Smooth muscle cell (in vitro differentiated cells): ENCODE measurements at regions not wholly inside any gene's neighbourhood (a gene's known extent, or its start where the extent isn't known, plus 50 kb on each side); places are given as distances from the start of the nearest gene placed in this dataset.

Source experiments
- DNase-seq: peaks from one replicate; lab custom pipeline; 2025; ENCODE audit not compliant: unreplicated experiment; lab: John Stamatoyannopoulos, UW
- H2AFZ ChIP-seq: fragments of 200-600 bp; sonication (generic); 2 replicates; pipeline ENCODE4 v1.6.0; 2016; ENCODE audit warnings: antibody characterized with exemption, low read depth, mild to moderate bottlenecking
- H3F3A ChIP-seq: fragments of 200-600 bp; sonication (generic); 2 replicates; pipeline ENCODE4 v1.6.0; 2017; ENCODE audit warnings: antibody characterized with exemption, low read depth
- H3K27ac ChIP-seq: fragments of 200-600 bp; sonication (generic); 2 replicates; pipeline ENCODE4 v1.5.1; 2016; ENCODE audit warnings: low read depth, mild to moderate bottlenecking
- H3K27me3 ChIP-seq: fragments of 200-600 bp; sonication (generic); 2 replicates; pipeline ENCODE4 v1.6.1; 2016; ENCODE audit warnings: low read depth, mild to moderate bottlenecking
- H3K36me3 ChIP-seq: fragments of 200-600 bp; sonication (generic); 2 replicates; pipeline ENCODE4 v1.5.1; 2016; ENCODE audit warnings: low read depth
- H3K4me1 ChIP-seq: fragments of 200-600 bp; sonication (generic); 2 replicates; pipeline ENCODE4 v1.5.1; 2016; ENCODE audit warnings: low read depth
- H3K4me2 ChIP-seq: fragments of 200-600 bp; sonication (generic); 2 replicates; pipeline ENCODE4 v1.6.0; 2016; ENCODE audit warnings: mild to moderate bottlenecking
- H3K4me3 ChIP-seq: fragments of 200-600 bp; sonication (generic); 2 replicates; pipeline ENCODE4 v1.5.1; 2016; ENCODE audit warnings: mild to moderate bottlenecking
- H3K79me2 ChIP-seq: fragments of 200-600 bp; sonication (generic); 2 replicates; pipeline ENCODE4 v1.6.0; 2016; ENCODE audit warnings: low read depth, mild to moderate bottlenecking
- H3K9ac ChIP-seq: fragments of 200-600 bp; sonication (generic); 2 replicates; pipeline ENCODE4 v1.6.0; 2016; ENCODE audit warnings: low read depth
- H3K9me3 ChIP-seq: fragments of 200-600 bp; sonication (generic); replicated peaks from 2 replicates; pipeline ENCODE4 v1.5.1; 2016; ENCODE audit warnings: low read depth
- H4K20me1 ChIP-seq: fragments of 200-600 bp; sonication (generic); 2 replicates; pipeline ENCODE4 v1.6.0; 2016; ENCODE audit warnings: low read depth
- WGBS: methylation state at CpG from one replicate; pipeline ENCODE4 v1.1.7; 2016; ENCODE audit warnings: low lambda C conversion rate; 5-methylcytosine and 5-hydroxymethylcytosine counted together
- TF ChIP-seq, protein P1 (sequence below): fragments of 200-600 bp; sonication (generic); IDR thresholded peaks from 2 replicates; pipeline ENCODE4 v1.5.1; 2017; ENCODE audit warnings: borderline replicate concordance, mild to moderate bottlenecking, antibody characterized with exemption; ENCODE audit not compliant: insufficient read depth, poor library complexity, severe bottlenecking

GRCh38 chr20:12894089-12894488 lies 114.7 kb upstream of the SPTLC3 start:
- H3K4me1 ChIP-seq, result no peaks in the 10 kb centered on the region
- TF ChIP-seq, protein P1, sequence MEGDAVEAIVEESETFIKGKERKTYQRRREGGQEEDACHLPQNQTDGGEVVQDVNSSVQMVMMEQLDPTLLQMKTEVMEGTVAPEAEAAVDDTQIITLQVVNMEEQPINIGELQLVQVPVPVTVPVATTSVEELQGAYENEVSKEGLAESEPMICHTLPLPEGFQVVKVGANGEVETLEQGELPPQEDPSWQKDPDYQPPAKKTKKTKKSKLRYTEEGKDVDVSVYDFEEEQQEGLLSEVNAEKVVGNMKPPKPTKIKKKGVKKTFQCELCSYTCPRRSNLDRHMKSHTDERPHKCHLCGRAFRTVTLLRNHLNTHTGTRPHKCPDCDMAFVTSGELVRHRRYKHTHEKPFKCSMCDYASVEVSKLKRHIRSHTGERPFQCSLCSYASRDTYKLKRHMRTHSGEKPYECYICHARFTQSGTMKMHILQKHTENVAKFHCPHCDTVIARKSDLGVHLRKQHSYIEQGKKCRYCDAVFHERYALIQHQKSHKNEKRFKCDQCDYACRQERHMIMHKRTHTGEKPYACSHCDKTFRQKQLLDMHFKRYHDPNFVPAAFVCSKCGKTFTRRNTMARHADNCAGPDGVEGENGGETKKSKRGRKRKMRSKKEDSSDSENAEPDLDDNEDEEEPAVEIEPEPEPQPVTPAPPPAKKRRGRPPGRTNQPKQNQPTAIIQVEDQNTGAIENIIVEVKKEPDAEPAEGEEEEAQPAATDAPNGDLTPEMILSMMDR, result no peak
- no peak overlapping the region for H3K27ac ChIP-seq
- H3K36me3 ChIP-seq, result no peaks in the 10 kb centered on the region
- H3K4me3 ChIP-seq, result no peak overlapping the region
- H3K4me2 ChIP-seq, result no peak overlapping the region
- no peak for DNase-seq
- no peaks in the 10 kb centered on the region for H3K79me2 ChIP-seq
- no peaks in the 10 kb centered on the region for H3K9me3 ChIP-seq
- no peak overlapping the region for H2AFZ ChIP-seq
- no peak overlapping the region for H3K9ac ChIP-seq
- WGBS, result 95% methylated on average over 7 of the region's 7 CpGs
- no peaks in the 10 kb centered on the region for H4K20me1 ChIP-seq
- no peaks in the 10 kb centered on the region for H3K27me3 ChIP-seq
- H3F3A ChIP-seq, result no peaks in the 10 kb centered on the region

DNA sequence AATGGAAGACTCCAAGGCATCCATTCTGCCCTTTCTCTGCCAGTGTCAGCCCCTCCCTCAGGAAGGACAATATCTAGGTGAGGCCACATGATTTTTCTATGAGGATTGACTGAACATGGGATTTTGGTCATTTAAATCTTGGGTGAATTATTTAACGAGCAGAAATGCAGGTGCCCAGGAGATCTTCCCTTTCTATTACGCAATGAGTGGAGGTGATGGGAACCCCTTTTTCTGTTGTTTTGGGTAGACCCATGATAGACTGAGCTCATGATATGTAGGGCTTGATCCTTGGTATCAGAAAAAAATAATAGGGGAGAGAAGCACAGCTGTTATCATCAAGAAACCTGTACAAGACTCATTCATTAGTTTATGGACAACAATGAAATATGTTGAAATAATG lies 112.6 kb upstream of the SPTLC3 start:
- TF ChIP-seq, protein P1, result no peak
- H3F3A ChIP-seq, result no peaks in the 10 kb centered on the region
- no peaks in the 10 kb centered on the region for H3K27me3 ChIP-seq
- no peak for DNase-seq
- no peak overlapping the region for H2AFZ ChIP-seq
- no peak overlapping the region for H3K4me3 ChIP-seq
- no peak overlapping the region for H3K4me2 ChIP-seq
- no peaks in the 10 kb centered on the region for H3K79me2 ChIP-seq
- WGBS, result 95% methylated on average over 2 of the region's 2 CpGs
- no peak overlapping the region for H3K27ac ChIP-seq
- no peaks in the 10 kb centered on the region for H4K20me1 ChIP-seq
- no peaks in the 10 kb centered on the region for H3K9me3 ChIP-seq
- no peaks in the 10 kb centered on the region for H3K4me1 ChIP-seq
- no peak overlapping the region for H3K9ac ChIP-seq
- no peaks in the 10 kb centered on the region for H3K36me3 ChIP-seq

DNA sequence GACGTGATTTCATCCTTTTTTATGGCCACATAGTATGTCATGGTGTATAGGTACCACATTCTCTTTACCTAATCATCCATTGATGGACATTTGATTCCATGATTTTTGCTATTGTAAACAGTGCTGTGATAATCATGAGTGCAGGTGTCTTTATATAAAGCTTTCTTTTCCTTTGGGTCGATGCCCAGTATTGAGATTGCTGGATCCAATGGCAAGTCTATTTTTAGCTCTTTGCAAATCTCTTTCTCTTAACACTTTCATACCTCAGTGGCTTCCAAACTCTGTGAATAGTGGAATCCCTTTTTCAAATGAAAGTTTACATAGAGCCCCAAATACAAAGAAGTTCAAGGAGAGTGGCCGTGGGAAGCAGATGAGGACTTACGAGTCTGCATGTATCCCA lies 105.8 kb upstream of the SPTLC3 start:
- Histone ChIP-seq H3K4me2 (no peak overlapping the region), H3K9me3 (no peaks in the 10 kb centered on the region), H3K4me1 (no peaks in the 10 kb centered on the region), H3K79me2 (no peaks in the 10 kb centered on the region), H4K20me1 (no peaks in the 10 kb centered on the region), H3K9ac (no peak overlapping the region), H2AFZ (no peak overlapping the region), H3K4me3 (no peak overlapping the region), H3F3A (no peaks in the 10 kb centered on the region), H3K27ac (no peak overlapping the region), H3K27me3 (no peaks in the 10 kb centered on the region), H3K36me3 (no peaks in the 10 kb centered on the region)
- TF ChIP-seq, protein P1, result no peak
- no peak for DNase-seq
- 91% methylated on average over 4 of the region's 4 CpGs for WGBS

GRCh38 chr20:12906361-12906760 lies 102.4 kb upstream of the SPTLC3 start:
- TF ChIP-seq, protein P1, result no peak

More at GRCh38 chr20:12906361-12906760, 102.4 kb upstream of the SPTLC3 start:
- H3F3A ChIP-seq, result no peaks in the 10 kb centered on the region
- H3K36me3 ChIP-seq, result no peaks in the 10 kb centered on the region
- no peak overlapping the region for H3K9ac ChIP-seq
- no peak overlapping the region for H3K4me2 ChIP-seq
- 77% methylated on average over 2 of the region's 2 CpGs for WGBS
- DNase-seq, result no peak
- no peaks in the 10 kb centered on the region for H3K79me2 ChIP-seq
- H3K4me3 ChIP-seq, result no peak overlapping the region
- H3K27me3 ChIP-seq, result no peaks in the 10 kb centered on the region
- no peak overlapping the region for H3K27ac ChIP-seq
- H3K4me1 ChIP-seq, result no peaks in the 10 kb centered on the region
- no peaks in the 10 kb centered on the region for H4K20me1 ChIP-seq
- H2AFZ ChIP-seq, result no peak overlapping the region
- H3K9me3 ChIP-seq, result no peaks in the 10 kb centered on the region
